ENCODE measurements at regions not wholly inside any gene's neighbourhood (a gene's known extent, or its start where the extent isn't known, plus 50 kb on each side); places are given as distances from the start of the nearest gene placed in this dataset.

GRCh38 chr9:32706725-32707100 lies 71.2 kb upstream of the TAF1L start:
- no peak for DNase-seq (ENCODE audit: extremely low read depth, low read depth)
- H3K4me3 ChIP-seq (replicated peaks; ENCODE audit: low read depth, low read length) = no peak overlapping the region
- TF ChIP-seq CTCF (IDR thresholded peaks at IDR 0.05; ENCODE audit: low read depth, low read length, missing control alignments) = no peak

- DNase-seq (ENCODE audit: extremely low read depth, low read depth) = no peak
- no peak overlapping the region for H3K4me3 ChIP-seq (replicated peaks; ENCODE audit: low read depth, low read length)
- TF ChIP-seq CTCF (IDR thresholded peaks at IDR 0.05; ENCODE audit: low read depth, low read length, missing control alignments) = no peak
Observed at GRCh38 chr9:32707326-32707725, 71.9 kb upstream of the TAF1L start.

- TF ChIP-seq CTCF (IDR thresholded peaks at IDR 0.05; ENCODE audit: low read depth, low read length, missing control alignments) = no peak
- H3K4me3 ChIP-seq (replicated peaks; ENCODE audit: low read depth, low read length) = no peak overlapping the region
- DNase-seq (ENCODE audit: extremely low read depth, low read depth) = no peak
Observed at GRCh38 chr9:32708480-32709150, 73.1 kb upstream of the TAF1L start.

GRCh38 chr9:32709871-32710270 lies 73.5 kb upstream of the TMEM215 start:
- no peak for TF ChIP-seq CTCF (IDR thresholded peaks at IDR 0.05; ENCODE audit: low read depth, low read length, missing control alignments)
- H3K4me3 ChIP-seq (replicated peaks; ENCODE audit: low read depth, low read length) = no peak overlapping the region
- no peak for DNase-seq (ENCODE audit: extremely low read depth, low read depth)

GRCh38 chr9:32716425-32716824 lies 66.9 kb upstream of the TMEM215 start:
- no peak for DNase-seq (ENCODE audit: extremely low read depth, low read depth)
- TF ChIP-seq CTCF (IDR thresholded peaks at IDR 0.05; ENCODE audit: low read depth, low read length, missing control alignments) = no peak
- H3K4me3 ChIP-seq (replicated peaks; ENCODE audit: low read depth, low read length) = no peak overlapping the region

GRCh38 chr9:32716955-32717543 lies 66.3 kb upstream of the TMEM215 start:
- no peak overlapping the region for H3K4me3 ChIP-seq (replicated peaks; ENCODE audit: low read depth, low read length)
- TF ChIP-seq CTCF (IDR thresholded peaks at IDR 0.05; ENCODE audit: low read depth, low read length, missing control alignments) = no peak
- DNase-seq (ENCODE audit: extremely low read depth, low read depth) = no peak

- no peak for DNase-seq (ENCODE audit: extremely low read depth, low read depth)
- no peak overlapping the region for H3K4me3 ChIP-seq (replicated peaks; ENCODE audit: low read depth, low read length)
- no peak for TF ChIP-seq CTCF (IDR thresholded peaks at IDR 0.05; ENCODE audit: low read depth, low read length, missing control alignments)
Observed at GRCh38 chr9:32722704-32723103, 60.6 kb upstream of the TMEM215 start.
